ENCODE measurements at regions not wholly inside any gene's neighbourhood (a gene's known extent, or its start where the extent isn't known, plus 50 kb on each side); places are given as distances from the start of the nearest gene placed in this dataset.
"Not testable (repeated sequence)": the region's sequence is repeated elsewhere in the genome, so short reads cannot be mapped to it uniquely, and the experiment has no call there.

DNA sequence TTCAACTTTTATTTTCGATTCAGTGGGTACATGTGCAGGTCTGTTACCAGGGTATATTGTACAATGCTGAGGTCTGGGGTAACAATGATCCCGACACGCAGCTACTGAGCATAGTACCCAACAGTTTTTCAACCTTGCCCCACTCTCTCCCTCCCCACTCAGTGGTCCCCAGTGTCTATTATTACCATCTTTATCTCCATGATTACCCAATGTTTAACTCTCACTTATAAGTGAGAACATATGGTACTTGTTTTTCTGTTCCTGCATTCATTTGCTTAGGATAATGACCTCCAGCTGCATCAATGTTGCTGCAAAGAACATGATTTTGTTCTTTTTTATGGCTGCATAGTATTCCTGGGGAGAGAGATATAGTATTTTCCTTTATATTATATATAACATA lies 75.7 kb upstream of the EPHB3 start:
- peak in 1 of 2 experiments; percentile 9 for DNase-seq (ENCODE audit: low read depth in 1 of 2, low spot score in 2 of 2)
- Histone ChIP-seq H3K27ac (0 out of 2 replicates have a peak overlapping the region, but pooled peaks have one; percentile 7), H3K27me3 (replicated peaks) (no peaks in the 10 kb centered on the region), H3K4me1 (replicated peaks) (peaks cover 36% of the 10 kb centered on the region), H3K4me3 (no peak overlapping the region), H3K9me3 (replicated peaks) (no peaks in the 10 kb centered on the region), H3K36me3 (no peaks in the 10 kb centered on the region)

DNA sequence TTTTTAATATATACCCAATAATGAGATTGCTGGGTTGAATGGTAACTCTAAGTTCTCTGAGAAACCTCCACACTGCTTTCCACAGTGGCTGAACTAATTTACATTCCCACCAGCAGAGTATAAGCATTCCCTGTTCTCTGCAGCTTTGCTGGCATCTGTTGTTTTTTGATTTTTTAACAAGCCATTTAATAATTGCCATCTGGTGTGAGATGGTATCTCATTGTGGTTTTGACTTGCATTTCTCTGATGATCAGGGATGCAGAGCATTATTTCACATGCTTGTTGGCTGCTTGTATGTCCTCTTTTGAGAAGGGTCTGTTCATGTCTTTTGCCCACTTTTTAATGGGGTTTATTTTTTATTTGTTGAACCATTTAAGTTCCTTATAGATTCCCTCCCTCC lies 75.0 kb upstream of the EPHB3 start:
- Histone ChIP-seq H3K4me1 (replicated peaks) (peaks cover 42% of the 10 kb centered on the region), H3K9me3 (replicated peaks) (no peaks in the 10 kb centered on the region), H3K27ac (no peak overlapping the region), H3K27me3 (replicated peaks) (no peaks in the 10 kb centered on the region), H3K36me3 (no peaks in the 10 kb centered on the region), H3K4me3 (no peak overlapping the region)
- peak in 1 of 2 experiments; percentile 11 for DNase-seq (ENCODE audit: low read depth in 1 of 2, low spot score in 2 of 2)

DNA sequence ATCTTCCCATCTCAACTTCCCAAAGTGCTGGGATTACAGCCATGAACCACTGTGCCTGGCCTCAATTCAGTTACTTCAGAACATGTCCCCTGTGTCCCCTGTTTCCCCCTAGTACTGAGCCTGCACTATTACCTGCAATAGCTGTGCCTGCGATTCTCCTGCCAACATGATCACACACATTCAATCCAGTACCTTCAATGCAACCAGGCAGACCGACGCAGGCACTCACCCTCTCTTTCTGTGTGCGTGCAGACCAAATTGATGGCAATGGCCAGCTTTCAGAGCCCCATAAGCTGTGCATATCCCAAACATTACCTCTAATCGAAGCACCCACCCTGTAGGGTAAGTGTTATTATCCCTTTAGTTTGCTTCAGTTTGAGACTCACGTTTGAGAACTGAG lies 73.0 kb upstream of the EPHB3 start:
- Histone ChIP-seq H3K27ac (no peak overlapping the region; the same call in 1 of the 2 replicates), H3K36me3 (no peaks in the 10 kb centered on the region), H3K4me1 (replicated peaks) (peaks cover 42% of the 10 kb centered on the region), H3K9me3 (replicated peaks) (no peaks in the 10 kb centered on the region), H3K27me3 (replicated peaks) (no peaks in the 10 kb centered on the region), H3K4me3 (no peak overlapping the region)
- DNase-seq (ENCODE audit: low read depth in 1 of 2, low spot score in 2 of 2) = no peak

DNA sequence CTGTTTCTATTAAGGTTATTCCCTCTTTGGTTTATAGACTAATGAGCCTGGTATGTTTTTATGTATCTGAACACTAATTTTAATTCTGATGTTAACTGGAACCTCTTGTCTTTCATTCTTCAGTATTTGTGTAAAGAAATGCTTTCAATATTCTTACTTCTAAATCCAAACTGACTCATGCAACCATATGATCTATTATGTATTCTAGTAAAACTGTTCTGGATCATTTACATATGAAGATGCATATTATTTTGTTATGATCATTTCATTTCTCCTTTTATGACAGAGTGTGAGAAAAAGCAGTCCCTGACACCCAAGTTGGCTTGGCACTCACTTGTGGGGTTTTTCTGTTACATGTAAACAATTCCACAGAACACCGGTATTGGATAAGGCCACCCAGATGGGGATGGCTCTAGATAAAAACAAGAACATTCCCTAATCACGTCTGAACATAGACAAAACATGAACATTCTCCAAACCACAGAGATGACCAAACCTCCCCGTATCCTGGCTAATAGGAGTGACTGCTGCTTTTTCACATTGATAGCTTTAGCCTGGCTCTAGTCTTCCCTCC lies 72.2 kb upstream of the EPHB3 start:
- H3K36me3 ChIP-seq = no peaks in the 10 kb centered on the region
- peak; percentile 69 to 87 for DNase-seq (ENCODE audit: low read depth in 1 of 2, low spot score in 2 of 2)
- peaks cover 42% of the 10 kb centered on the region for H3K4me1 ChIP-seq (replicated peaks)
- no peaks in the 10 kb centered on the region for H3K27me3 ChIP-seq (replicated peaks)
- H3K4me3 ChIP-seq = no peak overlapping the region
- H3K27ac ChIP-seq = peak overlapping the region; percentile 5; the same call in 1 of the 2 replicates
- H3K9me3 ChIP-seq (replicated peaks) = no peaks in the 10 kb centered on the region

DNA sequence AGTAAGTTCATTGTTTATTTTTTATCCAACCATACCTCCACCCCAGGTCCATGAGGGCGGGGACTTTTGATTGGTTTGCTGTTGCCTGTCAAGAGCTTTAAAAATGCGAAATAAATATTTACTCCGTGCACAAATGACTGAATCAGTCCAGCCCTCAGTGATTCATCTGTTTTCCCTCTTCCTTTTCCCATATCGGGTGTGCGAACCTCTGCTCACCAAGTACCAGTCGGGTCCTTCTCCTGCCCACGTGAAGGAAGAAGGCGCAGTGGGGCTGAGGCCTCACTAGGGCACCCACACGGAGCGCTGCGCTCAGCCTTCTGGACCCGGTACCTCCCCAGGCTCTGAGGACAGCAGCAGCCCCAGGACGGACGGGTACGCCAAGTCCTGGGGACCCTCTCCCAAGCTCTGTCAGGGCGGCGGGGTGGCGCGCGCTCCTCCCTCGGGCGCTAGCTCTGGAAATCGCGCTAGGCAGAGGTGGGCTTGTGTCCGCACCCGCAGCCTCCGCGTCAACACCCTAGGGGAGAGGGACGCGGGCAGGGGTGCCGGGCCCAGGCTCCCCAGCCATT lies 70.5 kb upstream of the EPHB3 start:
- peak in 1 of 2 experiments; percentile 54 for DNase-seq (ENCODE audit: low read depth in 1 of 2, low spot score in 2 of 2)
- Histone ChIP-seq H3K4me1 (replicated peaks) (peaks cover 31% of the 10 kb centered on the region), H3K36me3 (no peaks in the 10 kb centered on the region), H3K9me3 (replicated peaks) (no peaks in the 10 kb centered on the region), H3K4me3 (no peak overlapping the region), H3K27ac (no peak overlapping the region), H3K27me3 (replicated peaks) (no peaks in the 10 kb centered on the region)

DNA sequence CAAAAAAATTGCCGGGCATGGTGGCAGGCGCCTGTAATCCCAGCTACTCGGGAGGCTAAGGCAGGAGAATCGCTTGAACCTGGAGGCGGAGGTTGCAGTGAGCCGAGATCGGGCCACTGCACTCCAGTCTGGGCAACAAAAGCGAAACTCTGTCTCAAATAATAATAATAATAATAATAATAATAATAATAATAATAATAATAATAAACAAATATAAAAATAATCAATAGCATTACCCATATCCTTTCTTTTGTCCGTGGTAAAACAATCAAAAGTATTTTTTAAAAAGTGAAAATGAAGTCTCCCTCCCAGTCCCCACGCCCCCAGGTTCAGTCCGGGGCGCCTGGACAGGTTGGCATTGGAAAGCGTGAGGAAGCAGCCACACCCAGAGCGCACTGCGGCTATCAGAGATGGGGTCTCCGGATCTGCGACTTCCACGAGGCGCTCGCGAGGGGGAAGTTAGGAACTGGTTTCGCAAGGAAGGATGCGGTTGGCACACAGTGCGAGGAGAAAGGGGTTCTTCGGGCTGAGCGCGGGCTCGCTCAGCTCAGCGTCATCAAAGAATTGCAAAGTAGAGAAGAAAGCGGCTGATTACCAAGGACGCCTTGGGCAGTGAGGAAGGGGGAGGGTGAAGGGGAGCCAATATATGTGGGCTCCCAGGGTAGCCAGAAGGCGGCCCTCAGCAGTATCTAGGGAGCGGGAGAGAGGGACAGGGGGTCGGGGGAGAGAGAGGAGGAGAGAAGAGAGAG lies 69.5 kb upstream of the EPHB3 start:
- Histone ChIP-seq H3K27me3 (replicated peaks) (no peaks in the 10 kb centered on the region), H3K36me3 (no peaks in the 10 kb centered on the region), H3K27ac (no peak overlapping the region), H3K9me3 (replicated peaks) (no peaks in the 10 kb centered on the region), H3K4me3 (no peak overlapping the region), H3K4me1 (replicated peaks) (peaks cover 31% of the 10 kb centered on the region)
- DNase-seq (ENCODE audit: low read depth in 1 of 2, low spot score in 2 of 2) = no peak

DNA sequence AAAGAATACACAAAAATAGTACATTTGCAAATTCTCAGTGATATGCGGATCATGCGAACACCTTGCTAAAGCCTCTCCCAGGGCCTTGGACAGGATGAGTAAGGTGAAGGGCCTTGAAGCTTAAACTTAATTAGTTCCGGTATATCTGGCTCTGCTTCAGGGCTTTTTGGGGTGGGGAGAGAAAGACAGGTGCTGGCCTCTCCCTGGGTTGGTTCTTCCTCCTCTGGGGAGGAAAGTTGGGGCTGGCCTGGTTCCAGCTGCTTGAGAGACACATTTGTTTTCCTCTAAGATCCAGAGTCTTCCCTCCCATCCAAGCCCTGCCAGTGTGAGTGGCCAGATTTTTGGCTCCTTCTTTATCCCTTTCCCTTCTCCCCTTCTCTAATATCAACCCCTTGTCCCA lies 64.7 kb upstream of the EPHB3 start:
- H3K27me3 ChIP-seq (replicated peaks) = no peaks in the 10 kb centered on the region
- no peaks in the 10 kb centered on the region for H3K9me3 ChIP-seq (replicated peaks)
- no peaks in the 10 kb centered on the region for H3K36me3 ChIP-seq
- no peak overlapping the region for H3K4me3 ChIP-seq
- no peak for DNase-seq (ENCODE audit: low read depth in 1 of 2, low spot score in 2 of 2)
- H3K4me1 ChIP-seq (replicated peaks) = no peaks in the 10 kb centered on the region
- H3K27ac ChIP-seq = no peak overlapping the region

DNA sequence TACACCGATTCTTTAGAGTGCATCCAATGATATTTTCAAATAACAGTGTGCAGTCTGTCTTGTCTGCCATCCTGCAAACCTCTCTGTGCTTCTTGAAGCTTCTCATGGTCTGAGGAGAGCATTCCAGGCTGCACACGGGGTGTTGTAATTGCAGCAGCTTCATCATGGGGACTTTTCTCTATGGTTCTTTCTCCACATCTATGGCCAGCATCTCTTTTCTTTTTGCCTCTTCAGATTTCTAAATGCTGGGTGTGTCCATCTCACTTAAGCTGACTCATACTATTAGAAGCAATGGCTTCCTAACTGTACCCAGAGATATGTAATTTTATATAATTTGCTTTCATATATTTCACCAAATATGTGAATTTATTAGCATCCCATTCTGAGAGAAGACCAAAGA lies 63.8 kb upstream of the EPHB3 start:
- no peaks in the 10 kb centered on the region for H3K36me3 ChIP-seq
- H3K27me3 ChIP-seq (replicated peaks) = no peaks in the 10 kb centered on the region
- H3K9me3 ChIP-seq (replicated peaks) = no peaks in the 10 kb centered on the region
- H3K27ac ChIP-seq = no peak overlapping the region
- H3K4me1 ChIP-seq (replicated peaks) = no peaks in the 10 kb centered on the region
- H3K4me3 ChIP-seq = no peak overlapping the region
- DNase-seq (ENCODE audit: low read depth in 1 of 2, low spot score in 2 of 2) = no peak

DNA sequence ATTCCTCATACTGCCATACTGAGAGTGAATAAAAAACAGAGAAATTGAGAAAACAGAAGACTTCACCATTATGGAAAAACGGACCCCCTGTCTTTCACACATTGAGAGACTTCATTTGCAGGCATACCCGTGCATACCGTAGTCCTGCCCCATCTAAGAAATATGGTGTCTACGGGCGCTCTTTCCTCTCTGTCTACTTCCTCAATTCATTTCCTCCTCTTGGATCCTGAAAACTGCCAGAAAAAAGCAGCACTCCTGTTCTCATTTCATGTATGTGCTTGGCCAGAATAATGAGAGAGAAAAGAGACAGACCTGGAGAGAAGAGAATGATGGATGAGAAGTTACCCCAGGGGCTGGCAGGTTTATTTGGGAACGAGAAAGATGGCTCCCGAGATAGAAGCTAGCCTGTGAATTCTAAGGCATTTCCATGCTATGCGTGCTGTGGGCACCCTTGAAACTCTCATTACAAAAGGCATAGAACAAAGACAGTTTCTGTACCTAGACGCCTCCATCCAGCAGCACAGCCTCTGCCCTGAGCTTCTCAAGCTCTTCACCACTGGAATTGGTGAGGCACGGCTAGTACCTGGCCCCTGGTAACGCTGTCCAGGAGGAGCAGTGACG lies 62.5 kb upstream of the EPHB3 start:
- Histone ChIP-seq H3K4me3 (no peak overlapping the region), H3K27me3 (replicated peaks) (no peaks in the 10 kb centered on the region), H3K9me3 (replicated peaks) (no peaks in the 10 kb centered on the region), H3K4me1 (replicated peaks) (no peaks in the 10 kb centered on the region), H3K36me3 (no peaks in the 10 kb centered on the region), H3K27ac (no peak overlapping the region)
- no peak for DNase-seq (ENCODE audit: low read depth in 1 of 2, low spot score in 2 of 2)

DNA sequence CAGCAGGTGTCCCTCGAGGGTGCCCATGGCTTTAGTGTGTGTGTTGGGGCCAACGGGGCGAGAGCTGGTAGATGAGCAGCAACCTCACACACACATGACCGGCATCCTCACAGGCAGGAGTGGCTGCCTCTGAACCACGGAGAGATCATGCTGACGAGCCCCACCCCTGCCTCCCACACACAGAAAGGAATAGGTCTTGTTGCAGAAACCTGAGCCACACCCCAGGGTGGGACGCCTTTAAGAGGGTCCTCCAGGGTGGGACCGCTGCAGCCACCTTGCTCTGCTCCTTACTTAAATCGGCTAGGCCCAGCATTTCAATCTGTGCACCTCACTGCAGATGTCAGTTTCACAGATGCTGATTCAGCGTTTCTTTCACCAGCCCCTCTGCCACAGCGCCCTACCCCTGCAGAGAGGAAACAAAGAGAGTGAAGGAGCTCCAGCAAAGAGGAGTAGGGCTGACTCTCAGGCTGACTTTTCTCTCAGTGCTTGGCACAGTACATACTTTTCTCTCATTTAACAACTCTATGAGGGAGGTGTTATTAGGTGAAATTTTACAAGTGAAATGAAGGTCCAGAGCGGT lies 61.2 kb upstream of the EPHB3 start:
- Histone ChIP-seq H3K27me3 (replicated peaks) (no peaks in the 10 kb centered on the region), H3K27ac (no peak overlapping the region), H3K9me3 (replicated peaks) (no peaks in the 10 kb centered on the region), H3K4me1 (replicated peaks) (peaks cover 12% of the 10 kb centered on the region), H3K36me3 (no peaks in the 10 kb centered on the region), H3K4me3 (no peak overlapping the region)
- DNase-seq (ENCODE audit: low read depth in 1 of 2, low spot score in 2 of 2) = no peak

DNA sequence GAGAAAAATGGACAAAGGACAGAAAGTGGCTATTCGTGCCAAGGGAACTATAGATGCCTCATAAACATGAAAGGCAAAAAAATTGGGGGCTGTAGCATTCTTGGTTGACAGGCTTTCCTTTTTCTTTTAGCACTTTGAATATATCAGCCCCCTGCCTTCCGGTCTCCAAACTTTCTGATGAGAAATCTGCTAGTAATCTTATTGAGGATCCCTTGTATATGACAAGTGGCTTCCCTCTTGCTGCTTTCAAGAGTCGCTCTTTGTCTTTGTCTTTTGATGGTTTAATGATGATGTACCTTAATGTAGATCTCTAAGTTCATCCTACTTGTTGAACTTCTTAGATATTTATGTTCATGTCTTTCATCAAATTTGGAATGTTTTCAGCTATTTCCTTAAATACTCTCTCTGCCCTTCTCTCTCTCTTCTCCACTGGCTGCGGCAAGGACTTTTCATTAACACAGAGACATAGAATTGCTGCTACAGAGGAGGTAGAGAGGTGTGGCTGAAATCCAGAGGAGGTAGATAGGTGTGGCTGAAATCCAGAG lies 59.4 kb upstream of the EPHB3 start:
- H3K4me1 ChIP-seq (replicated peaks) = peaks cover 25% of the 10 kb centered on the region
- DNase-seq (ENCODE audit: low read depth in 1 of 2, low spot score in 2 of 2) = no peak
- H3K4me3 ChIP-seq = no peak overlapping the region
- no peak overlapping the region for H3K27ac ChIP-seq
- H3K27me3 ChIP-seq (replicated peaks) = no peaks in the 10 kb centered on the region
- H3K9me3 ChIP-seq (replicated peaks) = no peaks in the 10 kb centered on the region
- H3K36me3 ChIP-seq = no peaks in the 10 kb centered on the region

DNA sequence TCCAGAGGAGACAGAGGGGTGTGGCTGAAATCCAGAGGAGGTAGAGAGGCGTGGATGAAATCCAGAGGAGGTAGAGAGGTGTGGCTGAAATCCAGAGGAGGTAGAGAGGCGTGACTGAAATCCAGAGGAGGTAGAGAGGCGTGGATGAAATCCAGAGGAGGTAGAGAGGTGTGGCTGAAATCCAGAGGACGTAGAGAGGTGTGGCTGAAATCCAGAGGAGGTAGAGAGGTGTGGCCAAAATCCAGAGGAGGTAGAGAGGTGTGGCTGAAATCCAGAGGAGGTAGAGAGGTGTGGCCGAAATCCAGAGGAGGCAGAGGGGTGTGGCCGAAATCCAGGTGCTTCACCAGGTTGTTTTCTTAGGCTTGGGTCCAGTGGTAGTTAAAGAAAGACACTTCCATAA lies 58.7 kb upstream of the EPHB3 start:
- H3K27ac ChIP-seq; H3K27me3 ChIP-seq (replicated peaks); H3K9me3 ChIP-seq (replicated peaks); H3K4me3 ChIP-seq; H3K36me3 ChIP-seq; DNase-seq (ENCODE audit: low read depth in 1 of 2, low spot score in 2 of 2): not testable (repeated sequence)
- peaks cover 25% of the 10 kb centered on the region for H3K4me1 ChIP-seq (replicated peaks)

DNA sequence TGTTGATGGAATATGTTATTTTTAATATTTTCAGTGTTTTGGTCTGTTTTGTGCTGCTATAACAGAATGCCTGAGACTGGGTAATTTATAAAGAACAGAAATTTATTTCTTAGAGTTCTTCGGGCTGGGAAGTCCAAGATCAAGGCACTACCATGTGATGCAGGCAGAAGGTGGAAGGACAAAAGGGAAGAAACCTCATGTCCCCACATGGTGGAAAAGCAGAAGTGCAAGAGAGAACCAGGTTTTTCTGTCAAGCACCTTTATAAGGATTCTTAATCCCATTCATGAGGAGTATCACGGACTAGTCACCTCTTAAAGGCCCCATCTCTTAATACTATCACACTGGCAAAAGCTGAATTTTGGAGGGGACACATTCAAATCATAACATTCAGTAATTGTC lies 57.9 kb upstream of the EPHB3 start:
- H3K4me3 ChIP-seq = no peak overlapping the region
- DNase-seq (ENCODE audit: low read depth in 1 of 2, low spot score in 2 of 2) = no peak
- peaks cover 25% of the 10 kb centered on the region for H3K4me1 ChIP-seq (replicated peaks)
- H3K27me3 ChIP-seq (replicated peaks) = no peaks in the 10 kb centered on the region
- no peak overlapping the region for H3K27ac ChIP-seq
- no peaks in the 10 kb centered on the region for H3K36me3 ChIP-seq
- no peaks in the 10 kb centered on the region for H3K9me3 ChIP-seq (replicated peaks)
